NCI-H2029 (cell line): ENCODE measurements at regions not wholly inside any gene's neighbourhood (a gene's known extent, or its start where the extent isn't known, plus 50 kb on each side); places are given as distances from the start of the nearest gene placed in this dataset.

Source experiments
- DNase-seq: peaks from one replicate; lab custom pipeline; 2025; lab: John Stamatoyannopoulos, UW

GRCh38 chr2:191610756-191611155 lies 67.2 kb upstream of the NABP1 start:
- DNase-seq = no peak

- no peak for DNase-seq
Observed at GRCh38 chr2:191611614-191612013, 66.3 kb upstream of the NABP1 start.

GRCh38 chr2:191612496-191612895 lies 65.4 kb upstream of the NABP1 start:
- DNase-seq = no peak

- no peak for DNase-seq
Observed at GRCh38 chr2:191614759-191615158, 63.2 kb upstream of the NABP1 start.

- no peak for DNase-seq
Observed at GRCh38 chr2:191615596-191615995, 62.3 kb upstream of the NABP1 start.

GRCh38 chr2:191617575-191617974 lies 60.4 kb upstream of the NABP1 start:
- no peak for DNase-seq

- no peak for DNase-seq
Observed at GRCh38 chr2:191618046-191618780, 59.7 kb upstream of the NABP1 start.

GRCh38 chr2:191618786-191619185 lies 59.1 kb upstream of the NABP1 start:
- DNase-seq = no peak

DNA sequence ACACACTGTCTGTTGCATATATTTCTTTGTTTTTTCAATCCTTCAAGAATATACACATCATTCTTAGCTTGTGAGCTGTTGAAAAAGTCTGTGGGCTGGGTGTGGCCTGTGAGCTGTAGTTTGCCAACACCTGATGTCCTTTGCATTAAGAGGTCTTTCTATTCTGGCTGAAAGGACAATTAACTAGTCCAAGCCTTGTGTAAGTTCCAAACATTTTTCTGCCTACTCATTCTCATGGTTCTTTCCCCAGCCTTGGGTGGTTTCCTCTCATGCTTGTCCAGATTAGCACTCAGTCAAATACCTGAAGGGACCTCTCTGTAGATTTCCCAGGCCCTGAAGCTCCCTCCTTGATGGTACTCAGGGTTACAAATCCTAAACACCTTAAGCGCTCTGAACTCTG lies 57.8 kb upstream of the NABP1 start:
- no peak for DNase-seq

GRCh38 chr2:191622374-191623320 lies 55.3 kb upstream of the NABP1 start:
- no peak for DNase-seq

- DNase-seq = peak; percentile 74
Observed at GRCh38 chr2:191625016-191625415, 52.9 kb upstream of the NABP1 start.

- no peak for DNase-seq
Observed at GRCh38 chr2:191625446-191625845, 52.5 kb upstream of the NABP1 start.

DNA sequence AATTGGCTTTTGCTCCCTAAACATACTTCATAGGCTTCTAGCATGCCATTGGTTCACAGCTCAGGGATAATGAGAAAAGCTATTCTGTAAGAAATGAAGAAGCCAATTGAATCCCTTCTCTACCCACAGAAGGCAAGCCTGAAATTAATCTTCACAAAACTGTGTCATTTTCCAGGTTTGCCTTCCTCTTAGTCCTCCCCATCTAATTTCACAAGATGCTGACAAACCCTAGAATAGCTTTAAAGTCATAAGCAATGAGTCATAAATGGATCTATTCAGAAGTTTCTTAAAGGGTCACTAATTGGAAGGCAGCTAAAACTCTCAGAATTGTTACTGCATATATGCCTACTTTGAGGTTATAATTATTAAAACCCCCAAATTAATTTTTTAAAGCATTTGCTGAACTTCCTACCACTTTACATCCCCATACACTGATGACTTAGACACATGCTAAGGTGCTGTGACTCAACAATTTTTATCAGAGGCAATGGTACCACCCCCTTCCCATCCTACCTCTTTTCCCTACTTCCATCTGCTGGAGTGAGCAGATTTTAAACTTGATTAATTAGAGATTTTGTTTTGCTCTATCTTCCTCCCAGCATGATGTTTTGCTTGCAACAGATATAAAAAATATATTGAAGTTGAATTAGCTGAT lies 51.3 kb upstream of the NABP1 start:
- no peak for DNase-seq

- DNase-seq = no peak
Observed at GRCh38 chr2:191627518-191627917, 50.4 kb upstream of the NABP1 start.
